Left lung (tissue), 4 donors: ENCODE measurements at regions not wholly inside any gene's neighbourhood (a gene's known extent, or its start where the extent isn't known, plus 50 kb on each side); places are given as distances from the start of the nearest gene placed in this dataset.

Experiments used
- ATAC-seq: fragments of 200-7000 bp; cut with Tn5 transposase; one replicate; pipeline ENCODE4 v1.9.1; 2020; ENCODE audit warnings: moderate library complexity
- DNase-seq, 4 donors: peaks; one replicate each; pipeline ENCODE4 v3.0.0-alpha.2; 2013 to 2020
- H3K27ac ChIP-seq, 2 donors: fragments of 200-600 bp; sonication (generic) in 1 of 2; one replicate each; pipeline versions ENCODE4 v1.5.0 to v1.8.0; 2020 to 2021
- H3K27me3 ChIP-seq, 2 donors: fragments of 200-600 bp; sonication (generic) in 1 of 2; one replicate each; pipeline versions ENCODE4 v1.5.0 to v1.8.0; 2020 to 2021
- H3K36me3 ChIP-seq, 2 donors: fragments of 200-600 bp; sonication (generic) in 1 of 2; one replicate each; pipeline versions ENCODE4 v1.5.0 to v1.8.0; 2020 to 2021
- H3K4me1 ChIP-seq, 2 donors: fragments of 200-600 bp; one replicate each; pipeline ENCODE4 v1.8.0; 2021
- H3K4me3 ChIP-seq, 2 donors: fragments of 200-600 bp; sonication (generic) in 1 of 2; one replicate each; pipeline versions ENCODE4 v1.5.0 to v1.8.0; 2020 to 2021; ENCODE audit warnings: mild to moderate bottlenecking in 1 of 2
- H3K9me3 ChIP-seq, 2 donors: fragments of 200-600 bp; sonication (generic) in 1 of 2; one replicate each; pipeline versions ENCODE4 v1.5.0 to v1.8.0; 2020 to 2021
- CTCF ChIP-seq, 2 donors: fragments of 200-600 bp; sonication (generic) in 1 of 2; IDR thresholded peaks; one replicate each; pipeline versions ENCODE4 v1.5.0 to v1.8.0; 2021; ENCODE audit warnings: antibody characterized with exemption in 2 of 2
- intact Hi-C, 2 donors: fragments of 100-400 bp; cut with DNase I; formaldehyde crosslinking; loops; one replicate each; pipeline versions ENCODE4 v1.11.2 to v1.14.2; 2022
- donor health status: DM: no; HTN: yes; CAD: no.
- donor health status: DM: no; HTN: no; CAD: no.

GRCh38 chr1:114259511-114260160, 106.0 kb upstream of the SYT6 start:
- Histone ChIP-seq H3K4me3 (no peak overlapping the region), H3K4me1 (no peaks in the 10 kb centered on the region), H3K36me3 (no peaks in the 10 kb centered on the region), H3K9me3 (peaks cover 0 to 9% of the 10 kb centered on the region in 2 donors), H3K27me3 (peaks cover 0 to 31% of the 10 kb centered on the region in 2 donors), H3K27ac (no peak overlapping the region)
- DNase-seq, result no peak
- TF ChIP-seq CTCF (IDR thresholded peaks at IDR 0.05), result no peak
- intact Hi-C loops, result no loop called here
- no peak for ATAC-seq

- intact Hi-C loops, result no loop called here
- Histone ChIP-seq H3K9me3 (peaks cover 0 to 12% of the 10 kb centered on the region in 2 donors), H3K4me1 (no peaks in the 10 kb centered on the region), H3K27me3 (peaks cover 0 to 31% of the 10 kb centered on the region in 2 donors), H3K4me3 (no peak overlapping the region), H3K36me3 (no peaks in the 10 kb centered on the region), H3K27ac (no peak overlapping the region)
- TF ChIP-seq CTCF (IDR thresholded peaks at IDR 0.05), result no peak
- no peak for ATAC-seq
- no peak for DNase-seq
Measured at GRCh38 chr1:114258633-114259032, 105.0 kb upstream of the SYT6 start.

- H3K4me3 ChIP-seq, result no peak overlapping the region
- H3K9me3 ChIP-seq, result peaks cover 0 to 12% of the 10 kb centered on the region in 2 donors
- intact Hi-C loops, result no loop called here
- H3K4me1 ChIP-seq, result no peaks in the 10 kb centered on the region
- peaks cover 0 to 31% of the 10 kb centered on the region in 2 donors for H3K27me3 ChIP-seq
- DNase-seq (no peak), ATAC-seq (no peak)
- no peak for TF ChIP-seq CTCF (IDR thresholded peaks at IDR 0.05)
- no peaks in the 10 kb centered on the region for H3K36me3 ChIP-seq
- no peak overlapping the region for H3K27ac ChIP-seq
Measured at GRCh38 chr1:114258074-114258473, 104.4 kb upstream of the SYT6 start.

- DNase-seq (no peak), ATAC-seq (no peak)
- Histone ChIP-seq H3K4me1 (no peaks in the 10 kb centered on the region), H3K9me3 (peaks cover 0 to 12% of the 10 kb centered on the region in 2 donors), H3K4me3 (no peak overlapping the region), H3K27me3 (peaks cover 0 to 26% of the 10 kb centered on the region in 2 donors), H3K27ac (no peak overlapping the region), H3K36me3 (no peaks in the 10 kb centered on the region)
- no peak for TF ChIP-seq CTCF (IDR thresholded peaks at IDR 0.05)
- intact Hi-C loops, result no loop called here
Measured at GRCh38 chr1:114257554-114257953, 103.9 kb upstream of the SYT6 start.

- Histone ChIP-seq H3K27ac (no peak overlapping the region), H3K4me1 (no peaks in the 10 kb centered on the region), H3K9me3 (peaks cover 0 to 12% of the 10 kb centered on the region in 2 donors), H3K4me3 (no peak overlapping the region), H3K27me3 (no peaks in the 10 kb centered on the region), H3K36me3 (no peaks in the 10 kb centered on the region)
- ATAC-seq, result no peak
- no peak for DNase-seq
- TF ChIP-seq CTCF (IDR thresholded peaks at IDR 0.05), result no peak
- intact Hi-C loops, result no loop called here
Measured at GRCh38 chr1:114253900-114254299, 100.2 kb upstream of the SYT6 start.
